Neural progenitor cell (in vitro differentiated cells): ENCODE measurements at regions not wholly inside any gene's neighbourhood (a gene's known extent, or its start where the extent isn't known, plus 50 kb on each side); places are given as distances from the start of the nearest gene placed in this dataset.

Source experiments
- EZH2phosphoT487 ChIP-seq: fragments of 200-600 bp; sonication (generic); IDR thresholded peaks from 2 replicates; pipeline ENCODE4 v1.6.1; 2017; ENCODE audit warnings: antibody characterized with exemption
- TF ChIP-seq, protein P1 (sequence below): fragments of 200-600 bp; sonication (generic); IDR thresholded peaks from 2 replicates; pipeline ENCODE4 v1.5.1; 2017; ENCODE audit warnings: antibody characterized with exemption, mild to moderate bottlenecking

DNA sequence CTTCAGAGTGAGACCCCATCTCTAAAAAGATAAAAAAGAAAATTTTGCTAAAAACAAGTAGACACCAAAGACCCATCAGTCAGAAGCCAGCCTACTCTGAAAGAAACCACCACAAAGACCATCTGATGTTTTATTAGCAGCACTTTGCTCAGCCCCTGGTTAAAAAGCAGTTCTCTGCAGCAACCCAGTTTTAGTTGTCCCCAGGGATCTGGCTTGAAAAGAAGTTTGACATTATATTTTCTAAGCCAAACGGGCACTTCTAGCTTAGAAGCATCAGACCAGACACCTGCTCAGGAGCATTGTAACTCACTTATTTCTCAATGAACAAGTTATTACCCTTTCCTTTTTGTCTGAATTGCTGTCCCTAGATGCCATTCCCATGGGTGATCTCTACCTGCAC is 164.2 kb upstream of the ETAA1 start:
- TF ChIP-seq, protein P1, sequence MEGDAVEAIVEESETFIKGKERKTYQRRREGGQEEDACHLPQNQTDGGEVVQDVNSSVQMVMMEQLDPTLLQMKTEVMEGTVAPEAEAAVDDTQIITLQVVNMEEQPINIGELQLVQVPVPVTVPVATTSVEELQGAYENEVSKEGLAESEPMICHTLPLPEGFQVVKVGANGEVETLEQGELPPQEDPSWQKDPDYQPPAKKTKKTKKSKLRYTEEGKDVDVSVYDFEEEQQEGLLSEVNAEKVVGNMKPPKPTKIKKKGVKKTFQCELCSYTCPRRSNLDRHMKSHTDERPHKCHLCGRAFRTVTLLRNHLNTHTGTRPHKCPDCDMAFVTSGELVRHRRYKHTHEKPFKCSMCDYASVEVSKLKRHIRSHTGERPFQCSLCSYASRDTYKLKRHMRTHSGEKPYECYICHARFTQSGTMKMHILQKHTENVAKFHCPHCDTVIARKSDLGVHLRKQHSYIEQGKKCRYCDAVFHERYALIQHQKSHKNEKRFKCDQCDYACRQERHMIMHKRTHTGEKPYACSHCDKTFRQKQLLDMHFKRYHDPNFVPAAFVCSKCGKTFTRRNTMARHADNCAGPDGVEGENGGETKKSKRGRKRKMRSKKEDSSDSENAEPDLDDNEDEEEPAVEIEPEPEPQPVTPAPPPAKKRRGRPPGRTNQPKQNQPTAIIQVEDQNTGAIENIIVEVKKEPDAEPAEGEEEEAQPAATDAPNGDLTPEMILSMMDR, result no peak
- no peak for TF ChIP-seq EZH2phosphoT487
